GM12873 (cell line): ENCODE measurements at regions not wholly inside any gene's neighbourhood (a gene's known extent, or its start where the extent isn't known, plus 50 kb on each side); places are given as distances from the start of the nearest gene placed in this dataset.

ENCODE experiments used
- TF ChIP-seq, protein P1 (sequence below): IDR thresholded peaks from 2 replicates; pipeline ENCODE4 v1.5.1; 2012; ENCODE audit warnings: low read depth, mild to moderate bottlenecking, moderate library complexity, low read length, control low read depth; ENCODE audit not compliant: insufficient read depth; ENCODE audit errors: missing control alignments

GRCh38 chr16:79723583-79724168, 123.1 kb upstream of the MAF start:
- TF ChIP-seq, protein P1, sequence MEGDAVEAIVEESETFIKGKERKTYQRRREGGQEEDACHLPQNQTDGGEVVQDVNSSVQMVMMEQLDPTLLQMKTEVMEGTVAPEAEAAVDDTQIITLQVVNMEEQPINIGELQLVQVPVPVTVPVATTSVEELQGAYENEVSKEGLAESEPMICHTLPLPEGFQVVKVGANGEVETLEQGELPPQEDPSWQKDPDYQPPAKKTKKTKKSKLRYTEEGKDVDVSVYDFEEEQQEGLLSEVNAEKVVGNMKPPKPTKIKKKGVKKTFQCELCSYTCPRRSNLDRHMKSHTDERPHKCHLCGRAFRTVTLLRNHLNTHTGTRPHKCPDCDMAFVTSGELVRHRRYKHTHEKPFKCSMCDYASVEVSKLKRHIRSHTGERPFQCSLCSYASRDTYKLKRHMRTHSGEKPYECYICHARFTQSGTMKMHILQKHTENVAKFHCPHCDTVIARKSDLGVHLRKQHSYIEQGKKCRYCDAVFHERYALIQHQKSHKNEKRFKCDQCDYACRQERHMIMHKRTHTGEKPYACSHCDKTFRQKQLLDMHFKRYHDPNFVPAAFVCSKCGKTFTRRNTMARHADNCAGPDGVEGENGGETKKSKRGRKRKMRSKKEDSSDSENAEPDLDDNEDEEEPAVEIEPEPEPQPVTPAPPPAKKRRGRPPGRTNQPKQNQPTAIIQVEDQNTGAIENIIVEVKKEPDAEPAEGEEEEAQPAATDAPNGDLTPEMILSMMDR = no peak

DNA sequence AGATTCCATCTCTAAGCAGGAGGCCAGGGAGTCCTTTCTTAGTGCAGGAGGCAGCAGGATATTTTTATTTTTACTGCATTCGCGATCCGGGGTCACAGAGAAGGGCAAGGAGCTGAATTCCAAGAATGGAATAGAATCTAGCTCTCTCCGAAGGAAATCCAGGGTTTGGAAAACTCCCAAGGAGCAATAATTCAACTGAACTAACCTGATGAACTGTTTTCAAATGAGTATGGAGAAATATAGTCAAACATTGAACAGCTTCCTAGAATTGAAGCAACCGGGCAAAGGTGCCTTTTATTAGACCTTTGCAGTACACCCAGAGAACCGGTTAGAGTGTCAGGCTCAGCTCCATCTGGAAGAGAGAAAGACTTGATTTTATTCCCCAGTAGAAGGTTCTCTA, 120.7 kb upstream of the MAF start:
- TF ChIP-seq, protein P1 = no peak

- TF ChIP-seq, protein P1 = no peak
Measured at GRCh38 chr16:79717333-79718137, 117.0 kb upstream of the MAF start.

DNA sequence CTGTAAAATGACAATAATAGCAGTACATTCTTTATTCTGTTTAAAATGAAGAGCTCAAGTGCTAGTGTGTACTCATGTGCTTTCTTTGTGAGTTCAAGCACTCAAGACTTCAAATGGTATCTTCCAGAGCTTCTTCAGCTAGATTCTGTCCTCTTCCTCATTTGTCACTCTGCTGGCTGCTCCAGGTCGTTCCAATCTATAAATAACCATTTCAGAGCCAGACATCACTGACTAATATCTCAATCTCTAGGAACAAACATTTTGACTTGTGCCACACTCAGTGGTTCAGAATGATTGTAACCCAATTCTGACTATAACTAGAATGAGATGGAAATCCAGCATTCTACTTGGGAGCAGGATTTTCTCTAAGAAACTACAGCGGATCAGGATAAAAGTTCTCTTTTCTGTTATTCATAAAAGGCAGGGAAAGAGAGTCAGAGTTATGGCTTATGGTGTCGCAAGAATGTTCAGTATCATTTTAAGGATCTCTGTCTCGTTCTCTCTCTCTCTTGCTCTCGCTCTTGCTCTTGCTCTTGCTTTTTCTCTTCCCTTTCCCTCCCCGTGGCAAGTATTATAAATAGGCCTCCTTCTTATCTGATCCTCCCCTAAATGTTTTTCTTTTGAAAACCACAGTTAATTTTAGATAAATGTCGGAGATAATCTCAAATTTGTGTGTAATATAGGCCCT, 116.3 kb upstream of the MAF start:
- TF ChIP-seq, protein P1 = no peak

- TF ChIP-seq, protein P1 = no peak
Measured at GRCh38 chr16:79715061-79715460, 114.5 kb upstream of the MAF start.

GRCh38 chr16:79714440-79714839, 113.9 kb upstream of the MAF start:
- TF ChIP-seq, protein P1 = no peak
